22Rv1 (cell line): ENCODE measurements at regions not wholly inside any gene's neighbourhood (a gene's known extent, or its start where the extent isn't known, plus 50 kb on each side); places are given as distances from the start of the nearest gene placed in this dataset.

ENCODE experiments used
- ZFX ChIP-seq: fragments of 450-650 bp; IDR thresholded peaks from 2 replicates; pipeline ENCODE4 v1.6.1; 2017; ENCODE audit warnings: antibody characterized with exemption, borderline replicate concordance
- TF ChIP-seq, protein P1 (sequence below): fragments of 450-650 bp; IDR thresholded peaks from 2 replicates; pipeline ENCODE4 v1.5.1; 2017; ENCODE audit warnings: mild to moderate bottlenecking

GRCh38 chr2:128834880-128835252 lies 516.2 kb upstream of the HS6ST1 start:
- TF ChIP-seq, protein P1, sequence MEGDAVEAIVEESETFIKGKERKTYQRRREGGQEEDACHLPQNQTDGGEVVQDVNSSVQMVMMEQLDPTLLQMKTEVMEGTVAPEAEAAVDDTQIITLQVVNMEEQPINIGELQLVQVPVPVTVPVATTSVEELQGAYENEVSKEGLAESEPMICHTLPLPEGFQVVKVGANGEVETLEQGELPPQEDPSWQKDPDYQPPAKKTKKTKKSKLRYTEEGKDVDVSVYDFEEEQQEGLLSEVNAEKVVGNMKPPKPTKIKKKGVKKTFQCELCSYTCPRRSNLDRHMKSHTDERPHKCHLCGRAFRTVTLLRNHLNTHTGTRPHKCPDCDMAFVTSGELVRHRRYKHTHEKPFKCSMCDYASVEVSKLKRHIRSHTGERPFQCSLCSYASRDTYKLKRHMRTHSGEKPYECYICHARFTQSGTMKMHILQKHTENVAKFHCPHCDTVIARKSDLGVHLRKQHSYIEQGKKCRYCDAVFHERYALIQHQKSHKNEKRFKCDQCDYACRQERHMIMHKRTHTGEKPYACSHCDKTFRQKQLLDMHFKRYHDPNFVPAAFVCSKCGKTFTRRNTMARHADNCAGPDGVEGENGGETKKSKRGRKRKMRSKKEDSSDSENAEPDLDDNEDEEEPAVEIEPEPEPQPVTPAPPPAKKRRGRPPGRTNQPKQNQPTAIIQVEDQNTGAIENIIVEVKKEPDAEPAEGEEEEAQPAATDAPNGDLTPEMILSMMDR = no peak
- no peak for TF ChIP-seq ZFX
